SKM-1 (cell line): ENCODE measurements at regions not wholly inside any gene's neighbourhood (a gene's known extent, or its start where the extent isn't known, plus 50 kb on each side); places are given as distances from the start of the nearest gene placed in this dataset.
A peak's percentile ranks its signal among the peaks of the same experiment; 100 is the strongest.
"Not testable (repeated sequence)": the region's sequence is repeated elsewhere in the genome, so short reads cannot be mapped to it uniquely, and the experiment has no call there.

Experiments used
- DNase-seq: peaks from one replicate; lab custom pipeline; 2025; ENCODE audit not compliant: unreplicated experiment; lab: John Stamatoyannopoulos, UW

- no peak for DNase-seq
Measured at GRCh38 chr9:29245351-29245750, 1672.1 kb upstream of the C9orf72 start.

GRCh38 chr9:29270400-29270799, 1697.1 kb upstream of the C9orf72 start:
- DNase-seq = not testable (repeated sequence)

GRCh38 chr9:29282121-29282520, 1708.8 kb upstream of the C9orf72 start:
- DNase-seq = no peak

GRCh38 chr9:29285818-29286217, 1712.5 kb upstream of the C9orf72 start:
- DNase-seq = no peak

GRCh38 chr9:29289365-29289764, 1716.1 kb upstream of the C9orf72 start:
- DNase-seq = no peak

- DNase-seq = peak; percentile 84
Measured at GRCh38 chr9:29290516-29290915, 1717.2 kb upstream of the C9orf72 start.

- peak; percentile 14 for DNase-seq
Measured at GRCh38 chr9:29297592-29297991, 1724.3 kb upstream of the C9orf72 start.

- DNase-seq = no peak
Measured at GRCh38 chr9:29311221-29311620, 1737.9 kb upstream of the C9orf72 start.

- no peak for DNase-seq
Measured at GRCh38 chr9:29312327-29312726, 1739.0 kb upstream of the C9orf72 start.

- DNase-seq = no peak
Measured at GRCh38 chr9:29319736-29320513, 1746.6 kb upstream of the C9orf72 start.

GRCh38 chr9:29322240-29322639, 1749.0 kb upstream of the C9orf72 start:
- DNase-seq = no peak

GRCh38 chr9:29325894-29326293, 1752.6 kb upstream of the C9orf72 start:
- DNase-seq = no peak

GRCh38 chr9:29332789-29333188, 1759.5 kb upstream of the C9orf72 start:
- no peak for DNase-seq

GRCh38 chr9:29336281-29336680, 1763.0 kb upstream of the C9orf72 start:
- DNase-seq = no peak

GRCh38 chr9:29339387-29339786, 1766.1 kb upstream of the C9orf72 start:
- no peak for DNase-seq

GRCh38 chr9:29348999-29349398, 1775.7 kb upstream of the C9orf72 start:
- no peak for DNase-seq

GRCh38 chr9:29389421-29389820, 1816.1 kb upstream of the C9orf72 start:
- no peak for DNase-seq

GRCh38 chr9:29390859-29391258, 1817.6 kb upstream of the C9orf72 start:
- DNase-seq = no peak

- DNase-seq = no peak
Measured at GRCh38 chr9:29393064-29393463, 1819.8 kb upstream of the C9orf72 start.

- DNase-seq = no peak
Measured at GRCh38 chr9:29394855-29395254, 1821.6 kb upstream of the C9orf72 start.

GRCh38 chr9:29397148-29397547, 1823.9 kb upstream of the C9orf72 start:
- no peak for DNase-seq

- DNase-seq = no peak
Measured at GRCh38 chr9:29416204-29416603, 1842.9 kb upstream of the C9orf72 start.

GRCh38 chr9:29422438-29422837, 1849.2 kb upstream of the C9orf72 start:
- DNase-seq = peak; percentile 29
